Embryonic facial prominence (tissue), 1 donor: ENCODE measurements at regions not wholly inside any gene's neighbourhood (a gene's known extent, or its start where the extent isn't known, plus 50 kb on each side); places are given as distances from the start of the nearest gene placed in this dataset.

Experiments
- DNase-seq: peaks from one replicate; pipeline ENCODE4 v3.0.0-alpha.2; 2016; ENCODE audit errors: extremely low spot score

GRCh38 chr2:236689981-236690380, 120.4 kb downstream of the ACKR3 start:
- no peak for DNase-seq

- DNase-seq = no peak
Observed at GRCh38 chr2:236690726-236691125, 121.1 kb downstream of the ACKR3 start.

- DNase-seq = no peak
Observed at GRCh38 chr2:236691799-236692167, 122.2 kb downstream of the ACKR3 start.

- no peak for DNase-seq
Observed at GRCh38 chr2:236692937-236693336, 123.3 kb downstream of the ACKR3 start.

- no peak for DNase-seq
Observed at GRCh38 chr2:236693531-236693930, 123.9 kb downstream of the ACKR3 start.

GRCh38 chr2:236694146-236694888, 124.7 kb downstream of the ACKR3 start:
- DNase-seq = no peak

- no peak for DNase-seq
Observed at GRCh38 chr2:236696834-236697233, 127.2 kb downstream of the ACKR3 start.

- DNase-seq = no peak
Observed at GRCh38 chr2:236698016-236698627, 128.5 kb downstream of the ACKR3 start.

- no peak for DNase-seq
Observed at GRCh38 chr2:236700703-236701102, 131.1 kb downstream of the ACKR3 start.

- no peak for DNase-seq
Observed at GRCh38 chr2:236702657-236703372, 133.2 kb downstream of the ACKR3 start.

GRCh38 chr2:236703373-236703709, 133.7 kb downstream of the ACKR3 start:
- no peak for DNase-seq

GRCh38 chr2:236703906-236704305, 134.3 kb downstream of the ACKR3 start:
- DNase-seq = no peak

GRCh38 chr2:236704887-236705286, 135.3 kb downstream of the ACKR3 start:
- DNase-seq = no peak

GRCh38 chr2:236705295-236706105, 135.9 kb downstream of the ACKR3 start:
- DNase-seq = no peak

- DNase-seq = no peak
Observed at GRCh38 chr2:236706288-236706687, 136.7 kb downstream of the ACKR3 start.

GRCh38 chr2:236706803-236707202, 137.2 kb downstream of the ACKR3 start:
- no peak for DNase-seq

GRCh38 chr2:236711440-236711839, 141.8 kb downstream of the ACKR3 start:
- no peak for DNase-seq

- DNase-seq = no peak
Observed at GRCh38 chr2:236712304-236712703, 142.7 kb downstream of the ACKR3 start.

GRCh38 chr2:236712961-236713673, 143.5 kb downstream of the ACKR3 start:
- no peak for DNase-seq

- no peak for DNase-seq
Observed at GRCh38 chr2:236714080-236714479, 144.5 kb downstream of the ACKR3 start.

- no peak for DNase-seq
Observed at GRCh38 chr2:236715077-236715476, 145.5 kb downstream of the ACKR3 start.
